ENCODE measurements at regions not wholly inside any gene's neighbourhood (a gene's known extent, or its start where the extent isn't known, plus 50 kb on each side); places are given as distances from the start of the nearest gene placed in this dataset.
"Not testable (repeated sequence)": the region's sequence is repeated elsewhere in the genome, so short reads cannot be mapped to it uniquely, and the experiment has no call there.

DNA sequence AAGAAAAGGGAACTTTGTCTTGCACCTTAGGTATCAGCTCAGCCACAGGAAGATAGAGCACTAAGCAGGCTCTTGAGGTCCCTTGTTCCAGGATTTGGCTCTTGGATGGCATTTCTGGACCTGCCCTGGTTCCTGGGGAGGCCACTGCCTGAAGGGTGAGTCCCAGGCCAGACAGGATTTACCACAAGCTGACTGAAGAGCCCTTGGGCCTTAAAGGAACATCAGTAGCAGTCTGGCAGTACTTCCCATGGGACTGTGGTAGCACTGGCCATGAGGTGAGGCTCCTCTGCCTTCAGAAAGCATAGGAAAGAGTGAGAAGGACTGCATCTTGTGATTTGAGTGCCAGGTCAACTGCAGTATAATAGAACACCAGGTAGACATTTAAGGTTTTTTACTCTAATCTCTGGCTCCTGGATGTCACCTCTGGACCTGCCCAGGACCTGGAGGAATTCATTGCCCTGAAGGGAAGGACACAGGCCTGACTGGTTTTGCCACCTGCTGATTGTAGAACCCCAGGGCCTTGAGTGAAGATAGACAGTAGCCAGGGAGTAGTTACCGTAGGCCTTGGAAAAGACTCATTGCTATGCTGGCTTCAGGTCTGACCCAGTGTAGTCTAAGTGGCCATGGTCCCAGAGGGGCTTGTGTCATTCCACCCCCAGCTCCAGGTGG is 154.4 kb upstream of the CREB1 start:
- no peak for DNase-seq

DNA sequence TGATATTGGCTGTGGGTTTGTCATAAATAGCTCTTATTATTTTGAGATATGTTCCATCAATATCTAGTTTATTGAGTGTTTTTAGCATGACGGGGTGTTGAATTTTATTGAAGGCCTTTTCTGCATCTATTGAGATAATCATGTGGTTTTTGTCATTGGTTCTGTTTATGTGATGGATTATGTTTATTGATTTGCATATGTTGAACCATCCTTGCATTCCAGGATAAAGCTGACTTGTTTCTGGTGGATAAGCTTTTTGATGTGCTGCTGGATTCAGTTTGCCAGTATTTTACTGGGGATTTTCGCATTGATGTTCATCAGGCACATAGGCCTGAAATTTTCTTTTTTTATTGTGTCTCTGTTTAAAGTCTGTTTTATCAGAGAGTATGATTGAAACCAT is 151.1 kb upstream of the CREB1 start:
- not testable (repeated sequence) for DNase-seq

DNA sequence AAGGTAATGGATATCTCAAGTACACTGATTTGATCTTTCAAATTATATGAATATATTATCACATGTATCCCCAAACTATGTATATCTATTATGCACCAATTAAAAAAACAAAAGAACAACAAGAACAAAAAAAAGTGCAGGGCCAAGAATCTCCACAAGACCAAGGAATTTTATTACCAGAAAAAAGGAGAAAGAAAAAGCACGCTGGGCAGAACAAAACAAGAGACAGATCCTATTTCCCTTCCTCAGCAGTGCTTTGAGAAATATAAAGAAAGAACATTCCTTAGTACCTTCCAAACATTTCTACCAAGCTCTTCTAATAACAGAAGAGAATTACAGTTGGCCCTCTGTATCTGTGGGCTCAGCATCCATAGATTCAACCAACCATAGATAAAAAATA is 144.7 kb upstream of the CREB1 start:
- DNase-seq: no peak

DNA sequence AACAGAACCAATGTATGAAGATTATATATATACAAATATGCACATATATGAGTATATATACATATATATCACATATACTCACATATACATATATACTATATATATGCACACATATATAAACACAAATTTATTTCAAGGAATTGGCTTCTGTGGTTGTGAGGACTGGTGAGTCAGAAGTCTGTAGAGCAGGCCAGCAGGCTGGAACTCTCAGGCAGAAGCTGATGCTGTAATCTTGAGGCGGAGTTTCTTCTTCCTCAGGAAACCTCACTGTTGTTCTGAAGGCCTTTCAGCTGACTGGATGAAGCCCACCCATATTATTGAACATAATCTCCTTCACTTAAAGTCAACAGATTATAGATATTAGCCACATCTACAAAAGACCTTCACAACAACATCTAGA is 143.9 kb upstream of the CREB1 start:
- no peak for DNase-seq

DNA sequence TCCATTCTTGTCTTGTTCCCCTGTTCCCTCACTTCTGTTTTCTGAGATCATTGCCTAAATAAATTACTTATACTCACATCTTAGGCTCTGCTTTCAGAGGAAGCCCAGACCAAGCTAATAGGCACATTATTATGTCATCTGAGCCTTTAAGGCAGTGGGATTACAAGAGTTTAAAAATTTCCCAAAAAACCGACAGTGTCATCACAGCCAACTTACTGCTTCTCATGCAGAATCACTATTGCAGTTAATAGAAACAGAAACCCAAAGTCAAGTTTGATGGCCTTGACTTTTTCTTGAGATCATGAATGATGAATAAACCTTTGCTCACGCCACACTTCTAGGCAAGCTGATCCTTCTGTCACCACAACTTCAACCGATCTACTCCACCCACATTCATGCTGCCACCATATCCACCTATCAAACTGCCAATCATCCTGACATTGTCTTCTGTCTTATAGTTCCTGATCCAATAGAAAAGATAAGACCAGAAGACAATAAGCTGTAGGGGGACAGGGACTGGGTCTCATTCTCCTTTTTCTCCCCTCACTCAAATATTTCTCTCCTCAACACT is 142.7 kb upstream of the CREB1 start:
- no peak for DNase-seq

DNA sequence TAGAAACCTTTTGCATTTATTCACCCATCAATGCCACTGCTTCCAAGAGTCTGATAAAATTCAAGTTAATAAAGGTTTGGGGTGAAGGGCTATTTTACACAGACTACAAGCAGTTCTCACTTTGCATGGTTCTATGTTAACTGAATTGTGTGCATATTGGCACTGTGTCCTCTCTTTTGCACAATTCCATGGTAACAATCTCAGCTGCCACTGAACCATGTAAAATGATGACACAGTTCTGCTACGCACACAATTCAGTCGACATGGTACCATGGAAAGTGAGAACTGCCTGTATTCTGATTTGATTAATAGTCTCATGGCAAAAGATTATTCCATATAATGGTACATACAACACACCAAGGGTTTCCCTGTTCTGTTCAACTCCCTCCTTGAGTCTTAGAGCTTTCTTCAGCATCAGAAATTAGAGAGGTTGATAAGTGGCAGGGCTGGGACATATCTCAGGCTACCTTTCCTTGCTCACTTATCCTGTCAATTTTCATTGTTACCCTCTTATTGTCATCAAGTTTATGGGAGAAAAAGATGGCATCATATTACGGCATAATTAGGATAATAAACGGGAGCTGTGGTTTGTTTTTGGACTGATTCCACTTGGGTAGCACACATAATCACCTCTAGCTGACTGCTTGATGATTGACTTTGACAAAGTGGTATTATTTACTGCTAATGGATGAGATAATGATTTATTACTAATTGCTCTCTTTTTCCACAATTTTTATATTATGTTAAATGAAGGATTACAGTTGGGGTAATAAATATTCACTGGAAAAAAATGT is 139.3 kb upstream of the CREB1 start:
- DNase-seq: no peak

DNA sequence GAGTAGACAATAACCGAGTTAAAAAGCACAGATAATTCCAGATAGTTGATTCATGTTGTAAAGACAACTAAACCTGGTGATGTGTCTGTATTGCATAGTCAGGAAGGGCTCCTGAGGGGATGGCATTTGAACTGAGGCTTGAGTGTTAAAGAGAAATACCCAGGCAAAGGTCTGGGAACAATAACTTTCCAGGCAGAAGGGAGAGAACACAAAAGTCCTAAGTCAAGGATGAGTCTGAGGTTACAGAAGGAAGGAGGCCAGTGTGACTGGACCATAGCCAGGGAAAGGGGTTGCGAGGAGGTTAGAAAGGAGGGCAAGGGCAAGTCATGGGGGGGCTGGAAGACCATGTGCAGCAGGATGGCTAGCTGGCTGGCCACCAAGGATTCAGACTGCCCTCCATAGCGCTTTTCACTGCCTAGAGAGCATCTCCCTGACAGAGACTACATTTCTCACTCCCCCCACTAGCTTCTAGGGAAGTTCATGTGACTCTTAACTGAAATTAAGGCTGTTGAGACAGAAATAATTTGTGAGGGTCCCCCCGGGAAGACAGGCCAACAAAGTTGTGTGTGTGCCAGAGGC is 135.5 kb upstream of the CREB1 start:
- DNase-seq: no peak

DNA sequence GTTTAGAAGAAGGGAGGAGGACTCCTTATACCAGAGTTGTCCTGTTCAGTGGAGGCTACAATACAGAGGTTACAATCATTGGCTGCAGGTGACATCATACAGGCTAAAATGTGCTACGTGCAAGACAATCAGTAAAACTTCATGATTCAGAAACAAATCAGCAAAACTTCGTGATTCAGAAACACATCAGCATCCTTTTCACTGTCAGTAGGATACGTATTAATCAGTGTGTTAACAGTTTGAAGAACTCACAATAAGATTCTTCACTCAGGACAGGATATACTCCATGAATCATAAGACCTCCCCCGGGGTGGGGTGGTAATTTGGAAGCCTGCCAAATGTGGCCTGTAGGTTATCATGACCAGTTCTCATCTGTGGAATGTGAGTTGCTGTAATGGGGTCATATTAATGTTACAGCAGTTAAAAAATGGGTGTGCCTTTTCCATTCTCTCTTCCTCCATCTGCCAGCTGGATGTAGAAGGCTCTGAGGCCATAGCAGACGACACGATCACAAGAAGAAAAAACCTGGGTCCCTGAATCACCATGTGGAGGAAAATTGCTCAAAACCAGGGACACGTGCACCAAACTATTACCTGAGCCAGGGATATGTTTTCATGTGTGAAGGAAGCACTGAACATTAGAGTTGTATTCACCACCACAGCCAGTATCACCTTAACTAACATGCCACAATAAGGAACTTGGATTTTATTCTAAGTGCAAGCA is 134.8 kb upstream of the CREB1 start:
- DNase-seq: no peak

DNA sequence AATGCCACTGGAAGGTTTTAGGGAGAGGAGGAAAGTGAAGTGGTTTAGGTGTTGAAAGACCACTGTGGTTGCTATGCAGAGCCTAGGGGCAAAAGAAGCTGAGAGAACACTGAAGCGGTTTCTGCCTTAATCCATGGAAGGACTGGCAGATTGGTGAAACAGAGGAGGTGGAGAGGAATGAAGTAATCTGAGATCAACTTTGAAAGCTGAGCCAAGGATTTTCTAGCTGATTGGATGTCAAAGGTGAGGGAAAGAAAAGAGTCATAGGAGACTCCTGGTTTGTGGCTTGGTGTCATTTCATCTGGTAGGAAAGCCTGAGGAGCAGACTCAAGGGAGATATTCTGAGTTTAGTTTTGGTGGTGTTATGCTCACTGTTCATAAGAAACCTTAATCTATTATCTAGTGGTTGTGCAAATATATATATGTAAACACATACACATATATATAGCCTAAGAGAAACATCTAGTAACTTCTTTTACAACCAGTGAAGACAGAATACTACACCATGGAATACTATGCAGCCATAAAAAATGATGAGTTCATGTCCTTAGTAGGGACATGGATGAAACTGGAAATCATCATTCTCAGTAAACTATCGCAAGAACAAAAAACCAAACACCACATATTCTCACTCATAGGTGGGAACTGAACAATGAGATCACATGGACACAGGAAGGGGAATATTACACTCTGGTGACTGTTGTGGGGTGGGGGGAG is 134.1 kb upstream of the CREB1 start:
- DNase-seq: no peak

DNA sequence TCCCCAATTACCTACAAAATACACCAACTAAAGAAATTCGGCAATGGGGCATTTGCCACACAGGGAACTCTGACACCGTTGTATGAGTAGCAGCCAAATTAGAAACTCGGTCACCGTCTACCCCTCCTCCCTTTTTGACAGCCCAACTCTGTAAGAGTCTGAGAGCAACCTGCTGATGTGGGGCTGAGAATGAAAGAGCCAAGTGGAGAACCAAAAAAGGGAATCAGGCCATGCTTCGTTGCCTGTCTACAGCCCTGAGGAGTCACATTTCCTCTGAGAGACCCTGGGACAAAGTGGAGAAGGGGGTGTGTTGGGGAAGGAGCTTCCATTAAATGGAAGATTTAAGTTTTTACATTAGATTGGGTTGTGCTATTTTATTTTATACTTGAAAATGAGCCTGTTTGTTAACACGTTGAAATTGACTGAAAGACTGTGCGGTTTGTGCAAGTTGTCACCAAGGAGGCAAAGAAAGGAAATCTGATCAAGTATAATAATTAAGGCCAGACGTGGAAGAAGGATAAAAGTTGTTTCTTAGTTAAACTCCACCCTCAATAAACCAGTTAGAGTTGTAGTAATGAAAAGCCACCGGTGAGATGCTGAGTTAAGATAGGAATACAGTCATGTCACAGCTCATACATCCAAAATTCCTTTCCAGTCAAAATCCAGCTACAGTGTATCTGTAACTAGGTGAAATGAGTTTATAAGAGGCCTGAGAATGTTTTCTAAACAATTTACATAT is 131.7 kb upstream of the CREB1 start:
- DNase-seq: no peak

DNA sequence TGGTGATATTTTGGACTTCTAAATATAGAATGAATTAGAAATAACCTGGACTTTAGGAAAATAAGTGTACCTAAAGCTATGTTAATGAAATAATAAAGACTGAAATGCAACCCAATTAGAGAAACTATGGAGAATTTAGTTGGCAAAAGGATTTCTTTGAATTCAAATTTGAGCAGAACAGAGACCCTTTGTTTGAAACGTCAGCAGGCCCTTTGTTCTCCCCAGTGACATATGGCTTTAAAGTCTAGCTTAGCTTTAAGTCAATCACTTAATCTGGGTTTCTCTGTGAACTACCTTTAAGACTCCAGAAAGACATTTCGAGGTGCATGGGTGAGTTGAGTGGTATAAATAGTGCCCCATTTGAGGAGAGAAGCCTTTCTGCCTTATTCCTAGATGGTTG is 130.5 kb upstream of the CREB1 start:
- no peak for DNase-seq

DNA sequence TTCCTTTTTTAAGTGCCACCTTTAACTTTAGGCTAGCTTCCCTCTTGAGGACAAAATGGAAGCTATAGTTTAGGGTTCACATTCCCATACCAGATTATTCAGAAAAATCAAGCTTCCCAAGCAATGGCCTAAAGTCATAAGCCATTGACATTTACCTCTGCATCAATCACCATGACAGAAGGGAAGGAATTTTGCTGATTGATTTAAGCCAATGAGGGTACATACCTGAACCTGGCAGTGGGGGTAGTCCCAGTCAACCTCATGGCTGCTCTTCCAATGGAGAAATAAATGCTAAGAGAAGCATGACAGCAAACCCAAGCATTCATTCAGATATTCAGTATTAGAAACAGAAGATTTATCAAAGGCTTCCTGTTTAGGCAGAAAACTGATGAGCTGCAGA is 128.4 kb upstream of the CREB1 start:
- no peak for DNase-seq

DNA sequence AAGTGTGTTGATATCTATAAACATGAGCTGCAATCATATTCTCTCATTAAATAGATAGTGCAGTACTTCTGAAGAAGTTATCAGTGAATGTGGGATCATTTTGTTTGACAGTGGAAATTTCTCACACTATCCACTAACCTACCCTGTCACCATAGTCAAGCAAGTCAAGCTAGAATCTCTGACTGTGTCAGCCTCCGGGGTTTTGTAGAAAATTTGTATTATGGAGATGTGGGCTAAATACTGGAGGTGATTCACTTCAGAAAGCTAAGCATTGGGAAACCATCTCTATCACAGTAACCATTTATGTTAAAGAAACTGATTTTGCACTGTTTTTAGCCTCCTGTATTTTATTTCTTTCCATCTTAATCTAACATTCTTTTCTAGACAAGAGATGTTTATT is 126.6 kb upstream of the CREB1 start:
- no peak for DNase-seq

DNA sequence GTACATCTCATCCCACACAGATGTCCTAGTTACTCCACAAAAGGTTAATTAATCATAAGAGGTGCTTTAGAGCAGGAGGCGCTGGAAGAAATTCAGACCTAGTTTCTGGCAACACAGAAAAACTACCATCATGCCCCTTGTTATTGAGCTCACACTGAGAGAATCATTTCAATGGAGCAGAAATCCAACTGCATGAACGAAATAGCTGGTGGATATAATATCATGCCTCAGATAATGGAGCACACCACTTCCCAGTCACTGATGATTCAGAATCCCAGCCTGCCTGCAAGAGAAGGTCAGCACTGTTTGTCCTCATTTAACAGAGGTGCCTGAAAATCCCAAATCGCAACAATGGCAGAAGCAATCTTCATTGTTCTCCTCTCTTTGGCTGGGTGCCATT is 125.8 kb upstream of the CREB1 start:
- DNase-seq: no peak

DNA sequence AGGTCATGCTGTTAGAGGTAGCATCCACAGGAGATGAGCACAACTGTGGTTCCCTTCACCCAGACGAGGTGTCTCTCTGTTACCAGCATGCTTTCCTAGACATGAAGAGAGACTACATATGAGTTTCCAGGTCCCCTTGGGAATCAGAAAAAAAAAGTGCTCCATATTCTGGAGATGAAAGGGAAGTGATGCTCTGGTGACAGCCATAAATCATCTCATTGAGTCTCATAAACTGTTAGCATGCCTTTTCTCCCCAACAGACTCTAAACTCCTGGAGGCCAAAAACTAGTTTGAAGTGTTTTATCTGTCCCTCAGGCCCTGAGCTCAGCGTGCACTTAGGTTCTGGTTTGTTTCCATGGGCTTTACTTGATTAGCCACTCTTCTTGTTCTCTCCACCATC is 124.6 kb upstream of the CREB1 start:
- no peak for DNase-seq

DNA sequence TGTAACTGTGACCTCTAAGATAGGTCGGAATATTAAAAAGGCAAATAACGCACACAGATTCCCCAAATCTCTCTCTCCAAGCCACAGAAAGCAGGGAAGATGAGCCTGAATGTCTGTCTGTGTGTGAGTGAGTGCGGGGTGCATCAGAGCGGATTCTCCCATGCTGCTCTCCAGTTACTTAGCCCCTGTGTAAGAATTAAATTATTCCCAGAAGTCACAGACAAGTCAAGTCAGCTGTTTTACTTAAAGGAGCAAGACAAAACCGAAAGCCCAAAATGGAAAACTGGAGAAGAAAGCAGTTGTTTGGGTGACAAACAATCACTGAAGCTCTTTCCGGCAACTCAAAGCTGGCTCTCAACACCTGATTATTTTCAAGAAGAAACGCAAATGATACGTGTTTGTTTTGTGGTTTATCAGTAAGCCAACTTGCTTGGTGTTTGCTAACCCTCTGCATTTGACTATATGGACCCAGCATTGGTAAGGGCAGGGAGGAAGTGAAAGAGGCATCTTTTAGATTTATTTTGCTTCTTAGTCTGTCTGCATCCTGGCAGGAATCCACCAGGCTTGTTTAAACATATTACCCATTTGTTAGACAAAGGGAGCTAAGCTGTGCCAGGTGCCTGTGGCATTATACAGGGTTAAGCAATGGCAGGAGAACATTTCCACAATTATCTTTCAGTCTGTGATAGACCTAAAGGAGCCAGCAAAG is 121.5 kb upstream of the CREB1 start:
- no peak for DNase-seq

DNA sequence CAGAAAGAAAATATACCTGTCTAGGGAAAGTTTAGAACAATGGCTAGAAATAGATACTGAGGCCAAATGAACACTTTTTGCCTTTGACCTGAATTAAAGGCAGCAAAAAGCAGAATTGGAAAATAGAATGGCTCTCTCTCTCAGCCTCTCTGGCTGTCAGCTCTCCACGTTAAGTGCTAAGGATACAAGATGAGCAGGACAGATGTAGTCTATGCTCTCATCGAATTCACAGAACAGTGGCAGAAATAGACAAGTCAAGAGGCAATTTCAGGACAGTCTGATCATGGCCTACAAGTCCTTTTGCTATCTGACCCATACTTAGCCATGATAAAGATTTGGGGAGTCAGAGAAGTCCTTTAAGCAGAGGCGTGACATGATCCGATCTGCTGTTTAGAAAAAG is 120.2 kb upstream of the CREB1 start:
- no peak for DNase-seq

DNA sequence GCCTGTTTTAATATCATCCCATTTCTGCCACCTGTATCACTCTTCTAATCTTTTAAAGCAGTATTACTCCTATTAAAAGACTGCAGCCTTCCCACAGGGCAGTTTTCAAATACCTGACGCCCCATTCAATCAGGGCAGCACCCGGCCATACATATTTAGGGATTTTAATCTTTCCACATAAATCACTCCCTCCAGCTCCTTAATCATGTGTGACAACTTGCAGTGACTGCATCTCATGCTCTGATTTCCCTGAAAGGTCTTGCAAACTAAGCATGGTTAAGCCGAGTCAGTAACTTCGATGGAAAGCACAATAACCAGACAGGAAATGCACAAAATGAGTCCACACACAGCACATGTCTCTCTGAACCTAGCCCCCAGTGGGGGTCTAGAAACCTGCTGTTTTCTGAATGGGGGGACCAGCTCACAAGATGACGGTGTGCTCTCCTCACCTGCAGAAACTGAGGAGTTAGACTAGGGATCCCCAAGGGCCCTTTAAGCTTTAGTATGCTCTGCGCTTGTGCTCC is 116.9 kb upstream of the CREB1 start:
- no peak for DNase-seq

DNA sequence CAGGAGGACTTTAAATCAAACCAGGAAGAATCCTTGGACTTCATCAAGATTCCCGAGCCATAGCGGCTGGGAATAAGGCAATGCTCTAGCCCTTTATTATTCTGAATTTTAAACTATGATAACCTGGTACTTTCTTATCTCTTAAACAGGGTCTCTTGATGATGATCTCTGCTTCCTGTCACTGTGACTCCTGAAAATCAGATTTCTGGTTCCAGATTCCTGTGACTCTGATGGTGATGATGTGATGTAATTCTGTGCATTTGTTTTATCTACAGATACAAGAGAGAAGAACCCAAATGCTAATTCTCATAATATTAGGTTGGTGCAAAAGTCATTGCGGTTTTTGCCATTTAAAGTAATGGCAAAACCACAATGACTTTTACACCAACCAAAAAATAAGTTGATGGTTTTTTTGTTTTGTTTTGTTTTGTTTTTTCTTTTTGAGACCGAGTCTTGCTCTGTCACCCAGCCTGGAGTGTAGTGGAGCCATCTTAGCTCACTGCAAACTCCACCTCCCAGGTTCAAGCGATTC is 116.3 kb upstream of the CREB1 start:
- DNase-seq: no peak

DNA sequence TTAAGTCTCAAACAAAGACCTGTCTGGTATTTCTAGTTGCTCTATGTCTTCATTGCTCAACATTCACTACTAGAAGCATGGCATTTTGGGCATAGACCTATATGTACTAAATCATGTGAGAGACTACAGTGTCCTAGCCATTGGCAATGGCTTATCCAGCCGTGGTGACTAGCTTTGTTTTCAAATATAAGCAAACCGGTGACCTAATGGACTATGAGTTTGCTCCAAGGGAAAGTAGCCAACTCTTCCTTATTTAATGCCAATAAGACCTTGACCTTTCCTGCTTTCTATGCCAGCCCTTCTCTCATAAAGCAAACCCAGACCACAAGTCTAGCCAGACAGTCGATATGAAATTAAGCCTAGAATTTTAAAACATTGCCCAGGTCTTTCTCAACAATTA is 113.7 kb upstream of the CREB1 start:
- DNase-seq: no peak

DNA sequence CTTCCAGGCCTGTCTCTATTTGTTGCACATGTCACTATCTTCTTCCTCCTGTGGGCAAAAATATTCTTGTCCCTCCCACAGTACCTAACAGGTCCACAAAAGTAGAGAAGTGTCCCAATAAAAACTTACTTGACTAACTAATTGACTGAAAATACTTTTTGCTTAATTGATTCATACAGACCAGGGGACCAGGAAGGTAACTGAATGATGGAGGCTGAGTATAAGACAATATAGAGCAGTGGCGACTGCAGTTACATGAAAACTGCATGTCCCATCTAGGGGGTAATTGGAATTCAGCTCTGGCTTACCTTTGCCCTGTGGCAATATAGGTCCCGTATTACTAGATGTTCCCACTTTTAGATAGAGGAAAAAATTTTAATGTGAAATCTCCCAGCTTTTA is 112.9 kb upstream of the CREB1 start:
- no peak for DNase-seq

All from femur (tissue), 1 donor.